ENCODE measurements at regions not wholly inside any gene's neighbourhood (a gene's known extent, or its start where the extent isn't known, plus 50 kb on each side); places are given as distances from the start of the nearest gene placed in this dataset.
"Not testable (repeated sequence)": the region's sequence is repeated elsewhere in the genome, so short reads cannot be mapped to it uniquely, and the experiment has no call there.

GRCh38 chr1:105626276-105626987 is 1430.0 kb upstream of the PRMT6 start:
- DNase-seq (ENCODE audit: low spot score), result no peak

- not testable (repeated sequence) for DNase-seq (ENCODE audit: low spot score)
These were observed 1425.2 kb upstream of the PRMT6 start for GRCh38 chr1:105631153-105631744.

- DNase-seq (ENCODE audit: low spot score), result no peak
These were observed 1423.9 kb upstream of the PRMT6 start for GRCh38 chr1:105632342-105633196.

- DNase-seq (ENCODE audit: low spot score), result no peak
These were observed 1420.4 kb upstream of the PRMT6 start for GRCh38 chr1:105636052-105636451.

GRCh38 chr1:105641407-105641806 is 1415.1 kb upstream of the PRMT6 start:
- DNase-seq (ENCODE audit: low spot score), result no peak

- DNase-seq (ENCODE audit: low spot score), result no peak
These were observed 1404.4 kb upstream of the PRMT6 start for GRCh38 chr1:105652109-105652508.

DNA sequence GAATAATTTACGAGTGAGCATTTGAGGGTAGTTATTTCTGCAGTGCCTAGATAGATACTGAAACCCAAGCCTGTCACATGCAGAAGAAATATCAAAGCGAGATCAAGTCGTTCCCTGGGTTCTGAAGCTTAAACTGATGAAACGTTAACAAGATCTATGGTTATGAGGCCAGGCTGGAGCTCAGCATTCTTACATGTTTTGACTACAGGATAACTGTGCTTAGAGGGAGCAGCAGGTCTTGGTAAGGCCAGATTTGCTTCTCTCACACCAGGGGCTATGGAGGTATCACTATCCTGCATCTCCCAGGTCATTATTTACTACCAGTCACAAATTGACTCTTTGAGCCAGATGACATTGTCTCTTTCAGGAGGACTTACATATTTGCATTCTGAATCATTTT is 1401.4 kb upstream of the PRMT6 start:
- no peak for DNase-seq (ENCODE audit: low spot score)

GRCh38 chr1:105664495-105664894 is 1392.0 kb upstream of the PRMT6 start:
- no peak for DNase-seq (ENCODE audit: low spot score)

- no peak for DNase-seq (ENCODE audit: low spot score)
These were observed 1378.1 kb upstream of the PRMT6 start for GRCh38 chr1:105678334-105678733.

DNA sequence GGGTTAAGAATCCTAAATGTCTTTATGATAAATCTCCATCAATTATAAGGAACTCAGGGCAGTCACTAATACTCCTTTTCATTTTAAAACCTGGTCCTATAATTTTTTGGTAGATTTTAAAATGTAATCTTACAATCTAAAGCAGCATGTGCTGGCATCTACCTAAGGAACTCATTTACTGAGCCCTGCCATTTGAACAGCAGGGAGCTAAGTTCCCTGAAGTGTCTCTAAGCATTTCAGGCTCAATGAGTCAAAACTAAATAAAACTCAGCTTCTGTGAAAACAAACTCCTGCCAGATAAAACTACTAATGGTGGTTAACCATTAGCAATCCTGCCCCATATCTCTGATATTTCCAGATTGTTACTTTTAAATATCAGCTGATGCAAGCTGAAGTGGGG is 1371.8 kb upstream of the PRMT6 start:
- DNase-seq (ENCODE audit: low spot score), result no peak

GRCh38 chr1:105686026-105686425 is 1370.4 kb upstream of the PRMT6 start:
- no peak for DNase-seq (ENCODE audit: low spot score)

DNA sequence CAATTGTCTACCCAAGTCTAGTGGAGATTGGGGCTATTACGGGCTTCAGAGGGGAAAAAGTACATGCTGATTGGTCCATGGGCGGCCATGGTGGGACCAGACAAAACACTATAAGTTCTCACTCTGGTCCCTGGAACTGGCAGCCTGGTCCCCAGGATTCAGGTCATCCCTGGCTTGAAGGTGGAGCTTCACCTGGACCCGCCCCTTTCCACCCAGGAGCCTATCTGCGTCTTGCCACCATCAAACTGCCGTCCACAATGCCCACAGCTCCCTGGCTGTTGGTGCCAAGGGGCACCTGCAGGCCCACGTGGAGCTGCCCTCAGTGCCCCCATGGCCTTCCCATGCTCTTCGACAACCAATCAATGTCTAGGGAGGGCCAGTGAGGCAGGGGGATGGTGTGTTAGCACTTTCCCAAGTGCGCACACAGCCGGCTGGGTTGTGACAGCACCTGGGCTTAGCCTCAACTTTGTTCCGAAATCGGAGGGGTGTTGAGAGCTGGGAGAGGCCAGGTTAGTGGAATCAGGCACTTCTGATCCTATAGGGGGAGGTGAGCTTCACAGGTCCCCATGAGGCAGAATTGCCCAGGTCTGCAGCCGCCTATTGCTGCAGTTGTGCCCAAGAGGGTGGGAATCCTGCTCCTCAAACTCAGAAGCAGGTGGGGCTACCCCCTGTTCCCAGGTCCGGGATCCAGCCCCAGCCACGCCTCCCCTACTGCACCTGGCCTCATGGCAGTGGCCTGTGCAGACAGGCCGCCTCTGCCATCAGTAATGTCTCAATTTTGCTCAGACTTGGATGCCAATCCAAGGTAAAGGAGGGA is 1369.4 kb upstream of the PRMT6 start:
- no peak for DNase-seq (ENCODE audit: low spot score)

- DNase-seq (ENCODE audit: low spot score), result no peak
These were observed 1355.8 kb upstream of the PRMT6 start for GRCh38 chr1:105700723-105701122.

GRCh38 chr1:105724286-105724685 is 1332.2 kb upstream of the PRMT6 start:
- DNase-seq (ENCODE audit: low spot score), result no peak

- no peak for DNase-seq (ENCODE audit: low spot score)
These were observed 1325.8 kb upstream of the PRMT6 start for GRCh38 chr1:105730701-105731100.

DNA sequence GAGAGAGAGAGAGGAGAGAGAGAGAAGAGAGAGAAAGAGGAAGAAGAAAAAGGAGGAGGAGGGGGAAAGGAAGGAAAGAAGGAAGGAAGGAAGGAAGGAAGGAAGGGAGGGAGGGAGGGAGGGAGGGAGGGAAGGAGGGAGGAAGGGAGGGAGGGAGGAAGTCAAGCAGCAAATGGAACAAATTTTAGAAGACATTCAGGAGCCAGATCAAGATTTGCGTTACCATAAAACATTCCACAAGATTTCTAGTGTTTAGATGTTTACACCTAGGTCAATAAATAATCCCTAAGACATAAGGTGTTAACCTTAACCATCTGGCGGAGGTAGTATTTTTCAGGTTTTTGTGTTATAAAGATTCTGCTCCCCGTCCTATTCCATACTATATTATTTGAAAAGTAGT is 1320.1 kb upstream of the PRMT6 start:
- no peak for DNase-seq (ENCODE audit: low spot score)

DNA sequence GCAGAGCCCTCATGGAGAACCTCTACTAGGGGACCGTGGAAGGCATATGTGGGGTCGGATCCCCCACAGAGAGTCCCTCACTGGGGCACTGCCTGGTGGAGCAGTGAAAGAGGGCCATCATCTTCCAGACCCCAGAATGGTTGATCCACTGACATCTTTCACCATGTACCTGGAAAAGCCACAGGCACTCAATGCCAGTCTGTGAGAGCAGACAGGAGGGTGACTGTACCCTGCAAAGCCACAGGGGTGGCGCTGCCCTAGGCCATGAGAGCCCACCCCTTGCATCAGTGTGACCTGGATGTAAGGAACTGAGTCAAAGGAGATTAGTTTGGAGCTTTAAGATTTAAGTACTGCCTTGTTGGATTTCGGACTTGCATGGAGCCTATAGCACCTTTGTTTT is 1276.7 kb upstream of the PRMT6 start:
- DNase-seq (ENCODE audit: low spot score), result no peak

- DNase-seq (ENCODE audit: low spot score), result no peak
These were observed 1271.5 kb upstream of the PRMT6 start for GRCh38 chr1:105785021-105785420.

DNA sequence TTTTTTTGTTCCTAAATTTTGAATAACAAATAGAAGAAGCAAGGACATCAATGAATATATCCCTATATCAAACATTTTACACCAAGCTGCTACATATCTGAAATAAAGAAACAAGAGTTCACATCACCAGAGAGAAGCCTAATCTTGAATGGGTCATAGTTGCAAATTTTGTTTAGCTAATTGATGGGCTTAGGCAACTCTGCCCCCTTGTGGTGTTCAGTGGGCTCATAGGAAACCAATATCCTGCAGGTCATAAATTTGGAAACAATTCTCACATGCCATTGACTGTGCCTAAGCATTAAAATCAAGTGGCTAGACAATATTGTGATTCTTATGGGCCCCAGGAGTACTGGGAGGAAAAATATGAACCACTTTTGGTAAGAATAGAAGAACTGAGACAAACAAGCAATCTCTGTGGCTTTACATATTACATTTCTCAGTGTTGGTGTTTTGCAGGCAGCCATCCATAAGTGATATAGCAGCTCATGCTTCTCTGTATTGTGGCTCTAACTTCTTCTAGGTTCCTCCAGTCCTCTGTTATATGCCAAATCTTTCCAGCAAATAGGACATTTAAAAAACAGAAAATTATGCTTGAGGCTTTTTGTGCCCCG is 1262.8 kb upstream of the PRMT6 start:
- DNase-seq (ENCODE audit: low spot score), result peak; percentile 44

DNA sequence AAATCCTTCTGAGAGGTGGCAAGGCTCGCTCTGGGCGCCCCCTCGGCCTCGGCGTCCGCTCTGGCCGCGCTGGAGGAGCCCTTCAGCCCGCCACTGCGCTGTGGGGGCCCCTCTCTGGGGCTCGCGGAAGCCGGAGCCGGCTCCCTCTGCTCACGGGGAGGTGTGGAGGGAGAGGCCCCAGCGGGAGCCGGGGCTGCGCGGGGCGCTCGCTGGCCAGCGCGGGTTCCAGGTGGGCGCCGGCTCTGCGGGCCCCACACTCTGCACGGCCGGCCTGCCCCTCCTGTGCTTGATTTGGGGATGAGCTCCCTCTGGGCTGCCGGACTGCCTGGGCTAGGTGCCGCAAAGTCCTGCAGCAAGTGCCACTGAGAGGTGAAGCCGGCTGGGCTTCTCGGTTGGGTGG is 1260.7 kb upstream of the PRMT6 start:
- DNase-seq (ENCODE audit: low spot score), result no peak

- DNase-seq (ENCODE audit: low spot score), result no peak
These were observed 1225.8 kb upstream of the PRMT6 start for GRCh38 chr1:105830571-105831146.
